SU-DHL-6 (cell line): ENCODE measurements at regions not wholly inside any gene's neighbourhood (a gene's known extent, or its start where the extent isn't known, plus 50 kb on each side); places are given as distances from the start of the nearest gene placed in this dataset.

Experiments used
- CTCF ChIP-seq: fragments of 200-600 bp; sonication (generic); IDR thresholded peaks from one replicate; pipeline ENCODE4 v1.5.1; 2017; ENCODE audit warnings: antibody characterized with exemption, mild to moderate bottlenecking, low read length, moderate library complexity; ENCODE audit not compliant: insufficient read depth, poor library complexity, severe bottlenecking
- EZH2phosphoT487 ChIP-seq: fragments of 200-600 bp; sonication (generic), shearing (Covaris generic); conservative IDR thresholded peaks from 2 replicates; pipeline ENCODE4 v1.6.1; 2018; ENCODE audit warnings: mild to moderate bottlenecking, antibody characterized with exemption, low read length, moderate library complexity, mixed read lengths

- TF ChIP-seq CTCF, result no peak
- no peak for TF ChIP-seq EZH2phosphoT487
These were observed 2139.6 kb upstream of the ACO1 start for GRCh38 chr9:30244877-30245276.
